Left ventricle myocardium inferior (tissue), 1 donor: ENCODE measurements at regions not wholly inside any gene's neighbourhood (a gene's known extent, or its start where the extent isn't known, plus 50 kb on each side); places are given as distances from the start of the nearest gene placed in this dataset.

Experiments
- DNase-seq: peaks from one replicate; pipeline ENCODE4 v3.0.0-alpha.2; 2020
- H3K27ac ChIP-seq: fragments of 200-600 bp; replicated peaks from 2 replicates; pipeline ENCODE4 v1.8.0; 2021
- H3K27me3 ChIP-seq: fragments of 200-600 bp; 2 replicates; pipeline ENCODE4 v1.8.0; 2021; ENCODE audit warnings: low read depth
- H3K36me3 ChIP-seq: fragments of 200-600 bp; 2 replicates; pipeline ENCODE4 v1.8.0; 2021
- H3K4me1 ChIP-seq: fragments of 200-600 bp; 2 replicates; pipeline ENCODE4 v1.8.0; 2021
- H3K4me3 ChIP-seq: fragments of 200-600 bp; 2 replicates; pipeline ENCODE4 v1.8.0; 2021; ENCODE audit warnings: mild to moderate bottlenecking, moderate library complexity
- H3K9me3 ChIP-seq: fragments of 200-600 bp; replicated peaks from 2 replicates; pipeline ENCODE4 v1.8.0; 2021
- intact Hi-C: fragments of 100-400 bp; cut with micrococcal nuclease; formaldehyde crosslinking; loops from one replicate; pipeline ENCODE4 v1.11.0; 2022
- TF ChIP-seq, protein P1 (sequence below): fragments of 200-600 bp; IDR thresholded peaks from 2 replicates; pipeline ENCODE4 v1.8.0; 2021; ENCODE audit warnings: antibody characterized with exemption, mild to moderate bottlenecking, borderline replicate concordance
- donor health status: DM: no; HTN: yes; CAD: no; lungs with severe emphysema.

DNA sequence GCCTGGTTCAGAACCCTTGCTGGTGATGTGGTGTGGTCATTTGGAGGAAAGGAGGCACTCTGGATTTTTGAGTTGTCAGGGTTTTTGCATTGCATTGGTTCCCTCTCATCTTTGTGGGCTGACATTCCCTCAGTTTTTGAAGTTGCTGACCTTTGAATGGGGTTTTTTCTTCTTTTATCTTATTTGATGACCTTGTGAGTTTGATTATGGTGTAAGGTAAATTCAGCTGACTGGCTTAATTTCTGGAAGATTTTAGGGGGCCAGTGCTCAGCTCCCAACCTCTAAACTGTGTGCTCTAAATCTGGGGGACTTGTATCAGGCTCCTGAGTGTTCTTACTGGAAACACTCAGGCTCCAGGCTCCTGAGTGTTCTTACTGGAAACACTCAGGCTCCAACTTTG, 225.9 kb downstream of the MEIS1 start:
- peaks cover 13% of the 10 kb centered on the region for H3K27me3 ChIP-seq
- no peak for DNase-seq
- intact Hi-C loops, result no loop called here
- H3K36me3 ChIP-seq, result no peaks in the 10 kb centered on the region
- H3K4me1 ChIP-seq, result no peaks in the 10 kb centered on the region
- H3K4me3 ChIP-seq, result no peak overlapping the region
- TF ChIP-seq, protein P1, sequence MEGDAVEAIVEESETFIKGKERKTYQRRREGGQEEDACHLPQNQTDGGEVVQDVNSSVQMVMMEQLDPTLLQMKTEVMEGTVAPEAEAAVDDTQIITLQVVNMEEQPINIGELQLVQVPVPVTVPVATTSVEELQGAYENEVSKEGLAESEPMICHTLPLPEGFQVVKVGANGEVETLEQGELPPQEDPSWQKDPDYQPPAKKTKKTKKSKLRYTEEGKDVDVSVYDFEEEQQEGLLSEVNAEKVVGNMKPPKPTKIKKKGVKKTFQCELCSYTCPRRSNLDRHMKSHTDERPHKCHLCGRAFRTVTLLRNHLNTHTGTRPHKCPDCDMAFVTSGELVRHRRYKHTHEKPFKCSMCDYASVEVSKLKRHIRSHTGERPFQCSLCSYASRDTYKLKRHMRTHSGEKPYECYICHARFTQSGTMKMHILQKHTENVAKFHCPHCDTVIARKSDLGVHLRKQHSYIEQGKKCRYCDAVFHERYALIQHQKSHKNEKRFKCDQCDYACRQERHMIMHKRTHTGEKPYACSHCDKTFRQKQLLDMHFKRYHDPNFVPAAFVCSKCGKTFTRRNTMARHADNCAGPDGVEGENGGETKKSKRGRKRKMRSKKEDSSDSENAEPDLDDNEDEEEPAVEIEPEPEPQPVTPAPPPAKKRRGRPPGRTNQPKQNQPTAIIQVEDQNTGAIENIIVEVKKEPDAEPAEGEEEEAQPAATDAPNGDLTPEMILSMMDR, result no peak
- H3K27ac ChIP-seq, result no peak overlapping the region
- peaks cover 33% of the 10 kb centered on the region for H3K9me3 ChIP-seq

DNA sequence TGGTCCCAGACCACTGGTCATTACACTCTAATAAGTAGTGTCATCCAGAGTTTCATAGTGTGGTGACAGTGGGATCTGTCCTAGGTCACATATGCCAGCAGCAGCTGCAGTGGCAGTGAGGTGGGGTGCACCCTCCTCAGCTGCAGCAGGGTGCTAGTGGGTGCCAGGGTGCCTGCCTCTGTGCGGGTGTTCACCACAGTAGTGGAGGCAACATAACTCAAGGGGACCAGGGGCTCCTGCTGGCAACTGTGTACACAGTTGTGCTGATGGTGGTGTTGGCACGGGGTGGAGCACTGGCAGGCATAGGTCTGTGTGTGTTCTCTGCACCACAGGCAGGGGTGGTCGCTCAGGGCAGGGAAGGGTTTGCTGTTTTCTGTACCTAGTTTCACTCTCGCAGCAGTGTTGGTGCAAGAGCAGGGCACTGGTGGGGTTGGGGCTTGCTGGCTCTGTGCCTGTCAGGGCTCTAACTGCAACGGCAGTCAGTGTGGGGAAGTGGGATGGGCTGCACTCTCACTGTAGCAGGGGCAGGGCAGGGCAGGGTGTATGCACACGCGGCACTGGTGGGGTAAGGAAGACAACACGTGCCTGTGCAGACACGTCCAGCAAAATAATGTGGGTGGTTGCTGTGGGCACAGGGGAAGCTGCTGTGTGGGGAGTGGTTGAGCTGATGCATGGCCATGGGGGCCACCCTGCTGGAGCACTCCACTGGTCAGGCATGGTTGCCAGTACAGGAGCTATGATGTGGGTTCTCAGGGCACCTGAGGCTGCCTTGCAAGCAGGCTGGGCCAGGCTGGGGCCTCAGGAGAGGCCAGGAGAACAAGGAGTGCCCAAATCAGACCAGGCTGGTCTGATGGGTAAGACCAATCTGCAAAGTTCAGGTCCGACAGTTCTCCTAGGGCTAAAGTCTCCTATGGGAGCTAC, 226.6 kb downstream of the MEIS1 start:
- H3K9me3 ChIP-seq, result peaks cover 33% of the 10 kb centered on the region
- H3K27ac ChIP-seq, result no peak overlapping the region
- TF ChIP-seq, protein P1, result no peak
- DNase-seq, result no peak
- no peaks in the 10 kb centered on the region for H3K36me3 ChIP-seq
- peaks cover 13% of the 10 kb centered on the region for H3K27me3 ChIP-seq
- intact Hi-C loops, result no loop called here
- no peak overlapping the region for H3K4me3 ChIP-seq
- H3K4me1 ChIP-seq, result no peaks in the 10 kb centered on the region

DNA sequence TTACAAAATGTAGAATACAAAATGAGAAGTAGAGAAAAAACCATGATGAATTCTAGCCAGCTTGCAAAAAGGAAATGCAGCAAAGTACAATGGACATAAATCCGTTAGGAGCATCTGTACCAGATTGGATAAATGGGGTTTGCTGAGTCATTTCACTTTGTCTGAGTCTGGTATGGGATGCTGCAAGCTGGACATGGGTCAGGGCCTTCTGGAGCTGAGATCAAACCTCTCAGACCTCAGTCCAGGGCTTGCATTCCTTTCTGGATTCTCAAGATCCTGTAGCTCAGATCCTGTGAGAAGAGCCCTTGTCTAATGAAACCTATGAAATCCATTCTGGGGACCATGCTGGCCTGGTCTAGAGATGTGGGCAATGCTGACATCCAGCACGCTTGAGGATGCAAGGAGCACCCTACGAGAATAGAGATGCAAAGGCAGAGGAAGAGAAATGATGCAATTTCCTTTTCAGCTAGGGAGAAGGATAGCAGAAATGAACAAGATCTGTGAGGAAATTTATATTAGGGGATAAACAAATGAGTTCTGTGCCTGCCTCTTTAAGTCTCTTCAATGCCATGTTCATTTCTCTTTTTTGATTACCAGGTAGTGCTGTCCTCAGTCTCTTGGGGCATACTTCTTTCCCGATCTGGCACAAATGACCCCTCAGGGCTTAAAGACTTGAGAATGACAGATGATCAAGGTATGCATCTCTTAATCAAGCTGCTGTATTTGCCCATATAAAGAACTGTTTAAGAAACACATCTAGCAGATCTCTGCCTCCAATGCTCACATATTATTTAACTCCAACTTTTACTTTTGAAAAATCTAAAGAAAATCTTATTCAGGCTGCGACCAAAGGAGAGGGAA, 230.4 kb downstream of the MEIS1 start:
- TF ChIP-seq, protein P1, result no peak
- no peak overlapping the region for H3K27ac ChIP-seq
- no peaks in the 10 kb centered on the region for H3K4me1 ChIP-seq
- no peak for DNase-seq
- H3K27me3 ChIP-seq, result peaks cover 13% of the 10 kb centered on the region
- H3K9me3 ChIP-seq, result no peaks in the 10 kb centered on the region
- H3K4me3 ChIP-seq, result no peak overlapping the region
- H3K36me3 ChIP-seq, result no peaks in the 10 kb centered on the region
- intact Hi-C loops, result no loop called here

DNA sequence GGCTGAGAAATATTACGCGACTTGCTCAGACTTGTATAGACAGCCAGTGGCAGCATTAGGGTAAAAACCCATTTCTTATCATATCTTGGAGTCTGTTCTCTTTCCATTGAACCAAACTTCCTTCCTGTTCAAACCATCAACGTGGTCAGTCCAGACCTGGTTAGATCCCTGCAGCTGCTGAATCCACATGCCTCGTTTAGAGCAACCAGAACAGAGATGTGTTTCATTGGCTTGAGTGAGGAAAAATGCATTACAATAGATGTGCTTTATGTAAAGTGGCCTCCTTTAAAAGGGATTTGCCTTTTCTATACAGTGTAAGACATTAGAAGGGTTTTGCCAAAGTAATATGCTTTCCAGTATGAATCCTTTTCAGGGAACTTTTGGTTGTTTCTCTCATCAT, 232.4 kb downstream of the MEIS1 start:
- H3K36me3 ChIP-seq, result no peaks in the 10 kb centered on the region
- H3K4me3 ChIP-seq, result no peak overlapping the region
- H3K27me3 ChIP-seq, result no peaks in the 10 kb centered on the region
- no peak overlapping the region for H3K27ac ChIP-seq
- intact Hi-C loops, result no loop called here
- TF ChIP-seq, protein P1, result no peak
- H3K9me3 ChIP-seq, result no peaks in the 10 kb centered on the region
- DNase-seq, result no peak
- H3K4me1 ChIP-seq, result no peaks in the 10 kb centered on the region

DNA sequence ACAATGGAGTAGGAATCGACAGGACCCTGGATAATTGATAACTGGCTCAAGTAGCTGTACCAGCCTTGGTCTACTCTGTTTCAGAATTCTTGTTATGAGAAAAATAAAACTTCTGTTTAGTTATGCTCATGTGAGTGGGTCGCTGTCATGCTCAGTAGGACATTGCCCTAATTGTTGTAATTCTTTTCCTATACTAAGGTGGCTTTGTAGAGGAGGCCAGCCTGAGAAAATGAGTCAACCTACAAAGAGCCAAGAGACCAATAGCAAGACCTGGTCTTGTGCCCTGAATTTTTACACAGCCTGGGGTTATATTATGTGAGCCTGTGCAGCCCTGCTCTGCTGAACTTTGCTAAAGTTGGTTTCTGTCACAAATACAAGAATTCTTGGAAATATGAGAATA, 238.4 kb downstream of the MEIS1 start:
- intact Hi-C loops, result no loop called here
- no peak for DNase-seq

More for the DNA sequence above, 238.4 kb downstream of the MEIS1 start:
- Histone ChIP-seq H3K27ac (no peak overlapping the region), H3K4me1 (no peaks in the 10 kb centered on the region), H3K9me3 (no peaks in the 10 kb centered on the region), H3K4me3 (no peak overlapping the region), H3K36me3 (no peaks in the 10 kb centered on the region), H3K27me3 (no peaks in the 10 kb centered on the region)
- TF ChIP-seq, protein P1, result no peak
